ENCODE measurements at regions not wholly inside any gene's neighbourhood (a gene's known extent, or its start where the extent isn't known, plus 50 kb on each side); places are given as distances from the start of the nearest gene placed in this dataset.

- H3K4me1 ChIP-seq (ENCODE audit: insufficient read depth, low read length) = no peaks in the 10 kb centered on the region
- H3K9ac ChIP-seq (ENCODE audit: low read depth, low read length) = no peak overlapping the region
- TF ChIP-seq CTCF (IDR thresholded peaks at IDR 0.05; ENCODE audit: borderline replicate concordance, extremely low read depth, low read length, poor library complexity, severe bottlenecking) (no peak), EZH2 (IDR thresholded peaks at IDR 0.05; ENCODE audit: borderline replicate concordance, low read depth, low read length, severe bottlenecking) (no peak)
- DNase-seq (no peak), ATAC-seq (ENCODE audit: insufficient read depth, low read depth) (no peak)
- no peak overlapping the region for H3K4me2 ChIP-seq (ENCODE audit: insufficient read depth, low read length)
- H2AFZ ChIP-seq (ENCODE audit: low read depth, low read length) = no peak overlapping the region
- H3K9me3 ChIP-seq (ENCODE audit: insufficient read depth, low read length, severe bottlenecking) = no peaks in the 10 kb centered on the region
- no peak overlapping the region for H3K27ac ChIP-seq (ENCODE audit: low read length)
- peaks cover 4% of the 10 kb centered on the region for H3K27me3 ChIP-seq (ENCODE audit: insufficient read depth, low read length, poor library complexity)
- H3K36me3 ChIP-seq (ENCODE audit: insufficient read depth, low read length) = no peaks in the 10 kb centered on the region
- no peak overlapping the region for H3K4me3 ChIP-seq (ENCODE audit: low read depth in 1 of 2, low read length in 2 of 2)
- H4K20me1 ChIP-seq (ENCODE audit: insufficient read depth, low read length) = no peaks in the 10 kb centered on the region
- no peaks in the 10 kb centered on the region for H3K79me2 ChIP-seq (ENCODE audit: insufficient read depth, low read length)
Measured at GRCh38 chr1:57898531-57898930, 474.7 kb upstream of the DAB1 start.

- no peak for ATAC-seq (ENCODE audit: insufficient read depth, low read depth)
- H3K27ac ChIP-seq (ENCODE audit: low read length) = no peak overlapping the region
- DNase-seq = no peak
Measured at GRCh38 chr1:57897581-57897980, 473.7 kb upstream of the DAB1 start.

GRCh38 chr1:57894315-57894714 lies 470.5 kb upstream of the DAB1 start:
- Histone ChIP-seq H2AFZ (ENCODE audit: low read depth, low read length) (no peak overlapping the region), H3K9ac (ENCODE audit: low read depth, low read length) (no peak overlapping the region), H3K9me3 (ENCODE audit: insufficient read depth, low read length, severe bottlenecking) (no peaks in the 10 kb centered on the region), H4K20me1 (ENCODE audit: insufficient read depth, low read length) (no peaks in the 10 kb centered on the region), H3K36me3 (ENCODE audit: insufficient read depth, low read length) (no peaks in the 10 kb centered on the region), H3K4me3 (ENCODE audit: low read depth in 1 of 2, low read length in 2 of 2) (no peak overlapping the region), H3K27ac (ENCODE audit: low read length) (no peak overlapping the region), H3K4me2 (ENCODE audit: insufficient read depth, low read length) (no peak overlapping the region), H3K4me1 (ENCODE audit: insufficient read depth, low read length) (no peaks in the 10 kb centered on the region), H3K79me2 (ENCODE audit: insufficient read depth, low read length) (no peaks in the 10 kb centered on the region), H3K27me3 (ENCODE audit: insufficient read depth, low read length, poor library complexity) (peaks cover 4% of the 10 kb centered on the region)
- DNase-seq (no peak), ATAC-seq (ENCODE audit: insufficient read depth, low read depth) (no peak)
- no peak for TF ChIP-seq CTCF (IDR thresholded peaks at IDR 0.05; ENCODE audit: borderline replicate concordance, extremely low read depth, low read length, poor library complexity, severe bottlenecking)

More at GRCh38 chr1:57897581-57897980, 473.7 kb upstream of the DAB1 start:
- H3K79me2 ChIP-seq (ENCODE audit: insufficient read depth, low read length) = no peaks in the 10 kb centered on the region
- no peak overlapping the region for H3K4me2 ChIP-seq (ENCODE audit: insufficient read depth, low read length)
- no peaks in the 10 kb centered on the region for H3K4me1 ChIP-seq (ENCODE audit: insufficient read depth, low read length)
- H4K20me1 ChIP-seq (ENCODE audit: insufficient read depth, low read length) = no peaks in the 10 kb centered on the region
- TF ChIP-seq CTCF (IDR thresholded peaks at IDR 0.05; ENCODE audit: borderline replicate concordance, extremely low read depth, low read length, poor library complexity, severe bottlenecking) (no peak), EZH2 (IDR thresholded peaks at IDR 0.05; ENCODE audit: borderline replicate concordance, low read depth, low read length, severe bottlenecking) (no peak)
- H3K4me3 ChIP-seq (ENCODE audit: low read depth in 1 of 2, low read length in 2 of 2) = no peak overlapping the region
- H3K36me3 ChIP-seq (ENCODE audit: insufficient read depth, low read length) = no peaks in the 10 kb centered on the region
- no peak overlapping the region for H3K9ac ChIP-seq (ENCODE audit: low read depth, low read length)
- H2AFZ ChIP-seq (ENCODE audit: low read depth, low read length) = no peak overlapping the region
- H3K9me3 ChIP-seq (ENCODE audit: insufficient read depth, low read length, severe bottlenecking) = no peaks in the 10 kb centered on the region
- peaks cover 4% of the 10 kb centered on the region for H3K27me3 ChIP-seq (ENCODE audit: insufficient read depth, low read length, poor library complexity)

All from DND-41 (cell line).